ENCODE measurements at regions not wholly inside any gene's neighbourhood (a gene's known extent, or its start where the extent isn't known, plus 50 kb on each side); places are given as distances from the start of the nearest gene placed in this dataset.

- TF ChIP-seq NFATC4 (CRISPR knock-in tag; IDR thresholded peaks at IDR 0.05) (no peak), ATF2 (CRISPR knock-in tag; IDR thresholded peaks at IDR 0.05; ENCODE audit: borderline replicate concordance, low read depth) (no peak), ZNF281 (CRISPR knock-in tag; IDR thresholded peaks at IDR 0.05) (no peak), JUN (CRISPR knock-in tag; IDR thresholded peaks at IDR 0.05) (no peak), ATF3 (CRISPR knock-in tag; conservative IDR thresholded peaks at IDR 0.05) (no peak), PREB (CRISPR knock-in tag; IDR thresholded peaks at IDR 0.05; ENCODE audit: borderline replicate concordance) (no peak), CREB1 (CRISPR knock-in tag; IDR thresholded peaks at IDR 0.05) (no peak), ETV6 (CRISPR knock-in tag; IDR thresholded peaks at IDR 0.05) (no peak), ZNF138 (CRISPR knock-in tag; conservative IDR thresholded peaks at IDR 0.05) (no peak), TEAD1 (CRISPR knock-in tag; IDR thresholded peaks at IDR 0.05) (no peak)
- TF ChIP-seq, protein P1, sequence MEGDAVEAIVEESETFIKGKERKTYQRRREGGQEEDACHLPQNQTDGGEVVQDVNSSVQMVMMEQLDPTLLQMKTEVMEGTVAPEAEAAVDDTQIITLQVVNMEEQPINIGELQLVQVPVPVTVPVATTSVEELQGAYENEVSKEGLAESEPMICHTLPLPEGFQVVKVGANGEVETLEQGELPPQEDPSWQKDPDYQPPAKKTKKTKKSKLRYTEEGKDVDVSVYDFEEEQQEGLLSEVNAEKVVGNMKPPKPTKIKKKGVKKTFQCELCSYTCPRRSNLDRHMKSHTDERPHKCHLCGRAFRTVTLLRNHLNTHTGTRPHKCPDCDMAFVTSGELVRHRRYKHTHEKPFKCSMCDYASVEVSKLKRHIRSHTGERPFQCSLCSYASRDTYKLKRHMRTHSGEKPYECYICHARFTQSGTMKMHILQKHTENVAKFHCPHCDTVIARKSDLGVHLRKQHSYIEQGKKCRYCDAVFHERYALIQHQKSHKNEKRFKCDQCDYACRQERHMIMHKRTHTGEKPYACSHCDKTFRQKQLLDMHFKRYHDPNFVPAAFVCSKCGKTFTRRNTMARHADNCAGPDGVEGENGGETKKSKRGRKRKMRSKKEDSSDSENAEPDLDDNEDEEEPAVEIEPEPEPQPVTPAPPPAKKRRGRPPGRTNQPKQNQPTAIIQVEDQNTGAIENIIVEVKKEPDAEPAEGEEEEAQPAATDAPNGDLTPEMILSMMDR (IDR thresholded peaks at IDR 0.05) = no peak
- TF ChIP-seq, protein P2, sequence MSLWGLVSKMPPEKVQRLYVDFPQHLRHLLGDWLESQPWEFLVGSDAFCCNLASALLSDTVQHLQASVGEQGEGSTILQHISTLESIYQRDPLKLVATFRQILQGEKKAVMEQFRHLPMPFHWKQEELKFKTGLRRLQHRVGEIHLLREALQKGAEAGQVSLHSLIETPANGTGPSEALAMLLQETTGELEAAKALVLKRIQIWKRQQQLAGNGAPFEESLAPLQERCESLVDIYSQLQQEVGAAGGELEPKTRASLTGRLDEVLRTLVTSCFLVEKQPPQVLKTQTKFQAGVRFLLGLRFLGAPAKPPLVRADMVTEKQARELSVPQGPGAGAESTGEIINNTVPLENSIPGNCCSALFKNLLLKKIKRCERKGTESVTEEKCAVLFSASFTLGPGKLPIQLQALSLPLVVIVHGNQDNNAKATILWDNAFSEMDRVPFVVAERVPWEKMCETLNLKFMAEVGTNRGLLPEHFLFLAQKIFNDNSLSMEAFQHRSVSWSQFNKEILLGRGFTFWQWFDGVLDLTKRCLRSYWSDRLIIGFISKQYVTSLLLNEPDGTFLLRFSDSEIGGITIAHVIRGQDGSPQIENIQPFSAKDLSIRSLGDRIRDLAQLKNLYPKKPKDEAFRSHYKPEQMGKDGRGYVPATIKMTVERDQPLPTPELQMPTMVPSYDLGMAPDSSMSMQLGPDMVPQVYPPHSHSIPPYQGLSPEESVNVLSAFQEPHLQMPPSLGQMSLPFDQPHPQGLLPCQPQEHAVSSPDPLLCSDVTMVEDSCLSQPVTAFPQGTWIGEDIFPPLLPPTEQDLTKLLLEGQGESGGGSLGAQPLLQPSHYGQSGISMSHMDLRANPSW (CRISPR knock-in tag; conservative IDR thresholded peaks at IDR 0.05; ENCODE audit: low read depth) = no peak
Measured at GRCh38 chr2:221064880-221065279, 507.2 kb downstream of the EPHA4 start.

All from WTC11 (cell line).